ENCODE measurements at regions not wholly inside any gene's neighbourhood (a gene's known extent, or its start where the extent isn't known, plus 50 kb on each side); places are given as distances from the start of the nearest gene placed in this dataset.

DNA sequence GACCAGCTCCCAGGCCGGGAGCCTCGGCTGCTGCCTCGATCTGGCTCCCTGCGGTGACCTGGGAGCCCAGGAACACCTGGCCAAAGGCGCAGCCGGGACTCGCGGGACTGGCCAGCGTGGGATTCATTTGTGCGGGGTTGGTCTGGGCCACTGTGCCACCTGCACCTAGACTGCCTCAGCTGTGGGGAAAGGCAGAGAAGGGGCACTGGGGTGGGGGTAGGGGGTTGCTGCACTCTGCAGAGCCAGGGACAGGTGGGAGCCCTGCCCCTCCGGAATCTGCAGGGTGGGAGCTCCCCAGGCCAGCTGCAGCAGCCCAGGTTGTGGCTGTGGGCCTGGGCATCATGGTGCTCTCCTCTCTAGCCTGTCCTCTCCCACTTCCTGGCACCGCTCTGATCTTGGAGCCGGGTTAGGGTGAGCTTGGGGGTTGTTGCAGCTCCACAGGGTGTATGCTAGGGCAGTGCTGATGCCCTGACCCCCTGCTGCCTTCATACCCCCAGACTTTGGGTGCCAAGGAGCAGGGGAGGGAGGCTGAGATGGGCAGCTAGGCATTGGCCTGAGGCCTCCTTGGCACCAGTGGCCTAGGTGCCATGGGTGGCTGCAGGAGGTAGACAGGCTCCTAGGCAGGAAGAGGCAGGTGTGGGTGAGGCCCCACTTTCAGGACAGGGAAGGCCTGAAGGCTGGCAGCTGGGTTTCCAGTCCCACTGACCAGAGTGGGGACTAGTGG, 57.5 kb upstream of the ETV3 start:
- TF ChIP-seq, protein P1, sequence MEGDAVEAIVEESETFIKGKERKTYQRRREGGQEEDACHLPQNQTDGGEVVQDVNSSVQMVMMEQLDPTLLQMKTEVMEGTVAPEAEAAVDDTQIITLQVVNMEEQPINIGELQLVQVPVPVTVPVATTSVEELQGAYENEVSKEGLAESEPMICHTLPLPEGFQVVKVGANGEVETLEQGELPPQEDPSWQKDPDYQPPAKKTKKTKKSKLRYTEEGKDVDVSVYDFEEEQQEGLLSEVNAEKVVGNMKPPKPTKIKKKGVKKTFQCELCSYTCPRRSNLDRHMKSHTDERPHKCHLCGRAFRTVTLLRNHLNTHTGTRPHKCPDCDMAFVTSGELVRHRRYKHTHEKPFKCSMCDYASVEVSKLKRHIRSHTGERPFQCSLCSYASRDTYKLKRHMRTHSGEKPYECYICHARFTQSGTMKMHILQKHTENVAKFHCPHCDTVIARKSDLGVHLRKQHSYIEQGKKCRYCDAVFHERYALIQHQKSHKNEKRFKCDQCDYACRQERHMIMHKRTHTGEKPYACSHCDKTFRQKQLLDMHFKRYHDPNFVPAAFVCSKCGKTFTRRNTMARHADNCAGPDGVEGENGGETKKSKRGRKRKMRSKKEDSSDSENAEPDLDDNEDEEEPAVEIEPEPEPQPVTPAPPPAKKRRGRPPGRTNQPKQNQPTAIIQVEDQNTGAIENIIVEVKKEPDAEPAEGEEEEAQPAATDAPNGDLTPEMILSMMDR (IDR thresholded peaks at IDR 0.05), result no peak
- TF ChIP-seq POLR2AphosphoS5 (IDR thresholded peaks at IDR 0.05), result no peak

Measured in prostate gland (tissue), 2 donors.